SK-N-SH (cell line): ENCODE measurements at regions not wholly inside any gene's neighbourhood (a gene's known extent, or its start where the extent isn't known, plus 50 kb on each side); places are given as distances from the start of the nearest gene placed in this dataset.

ENCODE experiments used
- CTCF ChIA-PET: fragments of 300-600, 350-600 bp; formaldehyde crosslinking; extraction: SDS; loops from one replicate; lab custom pipeline; 2021; lab: Yijun Ruan, JAX
- POLR2A ChIA-PET: fragments of 350-600 bp; sonication (Branson Sonifier 250); formaldehyde crosslinking; extraction: SDS; loops from one replicate; lab custom pipeline; 2020; ENCODE audit warnings: antibody characterized with exemption, inconsistent platforms; lab: Yijun Ruan, JAX
- DNase-seq: peaks from one replicate; pipeline ENCODE4 v3.0.0; 2012
- H2AFZ ChIP-seq: fragments of 200-600 bp; sonication (generic); 2 replicates; pipeline ENCODE4 v1.8.1; 2016; ENCODE audit warnings: antibody characterized with exemption, mild to moderate bottlenecking, low read depth
- H3F3A ChIP-seq: fragments of 200-600 bp; sonication (generic); replicated peaks from 2 replicates; pipeline ENCODE3; 2016; ENCODE audit warnings: antibody characterized with exemption, mild to moderate bottlenecking; ENCODE audit not compliant: insufficient read depth
- H3K27ac ChIP-seq, 2 experiments: fragments of 200-500 bp in 1 of 2; fragments of 200-600 bp in 1 of 2; sonication (Bioruptor generic) in 1 of 2; sonication (generic), shearing (Covaris generic) in 1 of 2; 2 replicates each; pipeline versions ENCODE4 v1.5.1 to v1.6.1; 2014 to 2016; ENCODE audit warnings: low read depth in 2 of 2, inconsistent platforms in 1 of 2, low read length in 1 of 2, mild to moderate bottlenecking in 1 of 2, mixed read lengths in 1 of 2
- H3K27me3 ChIP-seq: fragments of 200-600 bp; sonication (generic), shearing (Covaris generic); 2 replicates; pipeline ENCODE4 v1.6.1; 2016; ENCODE audit warnings: mixed run types; ENCODE audit not compliant: insufficient read depth
- H3K36me3 ChIP-seq, 2 experiments: fragments of 200-500 bp in 1 of 2; fragments of 200-600 bp in 1 of 2; sonication (Bioruptor generic) in 1 of 2; sonication (generic) in 1 of 2; replicated peaks in 1 of 2; 2 replicates each; pipeline versions ENCODE3 to v1.5.1; 2014 to 2016; ENCODE audit warnings: low read length in 1 of 2, mild to moderate bottlenecking in 1 of 2; ENCODE audit not compliant: insufficient read depth in 2 of 2, control insufficient read depth in 1 of 2
- H3K4me1 ChIP-seq, 2 experiments: fragments of 200-500 bp in 1 of 2; fragments of 200-600 bp in 1 of 2; sonication (Bioruptor generic) in 1 of 2; sonication (generic), shearing (Covaris generic) in 1 of 2; 2 replicates each; pipeline versions ENCODE4 v1.5.1 to v1.6.1; 2014 to 2016; ENCODE audit warnings: low read depth in 1 of 2, low read length in 1 of 2, mixed run types in 1 of 2; ENCODE audit not compliant: insufficient read depth in 2 of 2, control insufficient read depth in 1 of 2
- H3K4me2 ChIP-seq: fragments of 200-600 bp; sonication (generic), shearing (Covaris generic); 2 replicates; pipeline ENCODE4 v1.6.1; 2017; ENCODE audit warnings: mixed run types
- H3K4me3 ChIP-seq, 2 experiments: fragments of 200-500 bp in 1 of 2; fragments of 200-600 bp in 1 of 2; sonication (Bioruptor generic) in 1 of 2; sonication (generic), shearing (Covaris generic) in 1 of 2; 2 replicates each; pipeline versions ENCODE4 v1.5.1 to v1.8.1; 2014 to 2016; ENCODE audit warnings: low read depth in 2 of 2, inconsistent platforms in 1 of 2, low read length in 1 of 2, mild to moderate bottlenecking in 1 of 2, mixed read lengths in 1 of 2, moderate library complexity in 1 of 2
- H3K79me2 ChIP-seq: fragments of 200-600 bp; sonication (generic); 2 replicates; pipeline ENCODE4 v1.8.1; 2017; ENCODE audit warnings: mild to moderate bottlenecking; ENCODE audit not compliant: insufficient read depth
- H3K9ac ChIP-seq: fragments of 200-600 bp; sonication (generic); 2 replicates; pipeline ENCODE4 v1.6.1; 2017; ENCODE audit warnings: mixed run types
- H3K9me2 ChIP-seq: fragments of 200-600 bp; sonication (generic); 2 replicates; pipeline ENCODE4 v1.6.1; 2017; ENCODE audit warnings: mixed run types
- H3K9me3 ChIP-seq: fragments of 200-600 bp; sonication (generic); 2 replicates; pipeline ENCODE4 v1.6.1; 2017; ENCODE audit warnings: mixed run types, mild to moderate bottlenecking, moderate library complexity
- H4K20me1 ChIP-seq: fragments of 200-600 bp; sonication (generic); 2 replicates; pipeline ENCODE4 v1.6.1; 2017; ENCODE audit warnings: mild to moderate bottlenecking, mixed run types; ENCODE audit not compliant: insufficient read depth
- CHD2 ChIP-seq: fragments of 150-350 bp; IDR thresholded peaks from 2 replicates; pipeline ENCODE4 v1.6.1; 2018; ENCODE audit warnings: low read length; ENCODE audit not compliant: partially characterized antibody
- FOSL2 ChIP-seq: IDR thresholded peaks from 2 replicates; pipeline ENCODE4 v1.4.0; 2012; ENCODE audit warnings: low read depth, mild to moderate bottlenecking, moderate library complexity, borderline replicate concordance
- FOXJ3 ChIP-seq: sonication (generic); formaldehyde crosslinking; IDR thresholded peaks from 2 replicates; pipeline ENCODE4 v1.5.1; 2020; ENCODE audit warnings: mild to moderate bottlenecking, missing genetic modification reagents
- JUND ChIP-seq: IDR thresholded peaks from 2 replicates; pipeline ENCODE4 v1.4.0; 2012
- MEF2A ChIP-seq: IDR thresholded peaks from 2 replicates; pipeline ENCODE4 v1.4.0; 2012; ENCODE audit warnings: low read depth, borderline replicate concordance
- MXI1 ChIP-seq: IDR thresholded peaks from 2 replicates; pipeline ENCODE4 v1.6.1; 2012; ENCODE audit warnings: mild to moderate bottlenecking, low read depth, low read length, improper control_type of control experiment
- NFIC ChIP-seq: IDR thresholded peaks from 2 replicates; pipeline ENCODE4 v1.4.0; 2012; ENCODE audit warnings: borderline replicate concordance
- NRF1 ChIP-seq: IDR thresholded peaks from 2 replicates; pipeline ENCODE4 v1.6.1; 2012; ENCODE audit warnings: low read depth, mild to moderate bottlenecking, low read length
- POLR2AphosphoS5 ChIP-seq: IDR thresholded peaks from 2 replicates; pipeline ENCODE4 v1.6.1; 2012; ENCODE audit warnings: low read depth, low read length
- RAD21 ChIP-seq: IDR thresholded peaks from 2 replicates; pipeline ENCODE4 v1.6.1; 2012; ENCODE audit warnings: mild to moderate bottlenecking, low read length
- RCOR1 ChIP-seq: fragments of 150-350 bp; IDR thresholded peaks from 2 replicates; pipeline ENCODE4 v1.6.1; 2017; ENCODE audit warnings: antibody characterized with exemption, low read length
- RFX5 ChIP-seq: IDR thresholded peaks from 2 replicates; pipeline ENCODE4 v1.6.1; 2012; ENCODE audit warnings: mild to moderate bottlenecking, improper control_type of control experiment, low read length
- SMC3 ChIP-seq: IDR thresholded peaks from 2 replicates; pipeline ENCODE4 v1.6.1; 2012; ENCODE audit warnings: low read depth, low read length, improper control_type of control experiment
- USF1 ChIP-seq: IDR thresholded peaks from 2 replicates; pipeline ENCODE4 v1.4.0; 2012; ENCODE audit warnings: low read depth, borderline replicate concordance
- USF2 ChIP-seq: fragments of 150-350 bp; IDR thresholded peaks from 2 replicates; pipeline ENCODE4 v1.6.1; 2017; ENCODE audit warnings: antibody characterized with exemption, low read length, low read depth, borderline replicate concordance
- YY1 ChIP-seq: IDR thresholded peaks from 2 replicates; pipeline ENCODE4 v1.4.0; 2012; ENCODE audit warnings: low read depth, mild to moderate bottlenecking
- WGBS: methylation state at CpG from one replicate; pipeline ENCODE4 v1.1.6; 2017; ENCODE audit warnings: low lambda C conversion rate; 5-methylcytosine and 5-hydroxymethylcytosine counted together
- TF ChIP-seq, protein P1 (sequence below): IDR thresholded peaks from 2 replicates; pipeline ENCODE4 v1.4.0; 2012; ENCODE audit warnings: low read depth
- TF ChIP-seq, protein P2 (sequence below): IDR thresholded peaks from 2 replicates; pipeline ENCODE4 v1.6.1; 2012; ENCODE audit warnings: mild to moderate bottlenecking, low read depth, low read length, moderate library complexity
- TF ChIP-seq, protein P3 (sequence below): fragments of 200-600 bp; sonication (generic); IDR thresholded peaks from 2 replicates; pipeline ENCODE4 v1.6.1; 2017; ENCODE audit warnings: antibody characterized with exemption, mild to moderate bottlenecking, moderate library complexity
- TF ChIP-seq, protein P4 (sequence below): IDR thresholded peaks from 2 replicates; pipeline ENCODE4; 2012

- H3K4me3 ChIP-seq, result no peak overlapping the region
- no peaks in the 10 kb centered on the region for H3K4me1 ChIP-seq
- no peak for TF ChIP-seq POLR2AphosphoS5
- no peak for TF ChIP-seq CHD2
- no peak for TF ChIP-seq USF1
- TF ChIP-seq, protein P1, sequence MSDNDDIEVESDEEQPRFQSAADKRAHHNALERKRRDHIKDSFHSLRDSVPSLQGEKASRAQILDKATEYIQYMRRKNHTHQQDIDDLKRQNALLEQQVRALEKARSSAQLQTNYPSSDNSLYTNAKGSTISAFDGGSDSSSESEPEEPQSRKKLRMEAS, result no peak
- no peak for TF ChIP-seq USF2
- TF ChIP-seq, protein P2, sequence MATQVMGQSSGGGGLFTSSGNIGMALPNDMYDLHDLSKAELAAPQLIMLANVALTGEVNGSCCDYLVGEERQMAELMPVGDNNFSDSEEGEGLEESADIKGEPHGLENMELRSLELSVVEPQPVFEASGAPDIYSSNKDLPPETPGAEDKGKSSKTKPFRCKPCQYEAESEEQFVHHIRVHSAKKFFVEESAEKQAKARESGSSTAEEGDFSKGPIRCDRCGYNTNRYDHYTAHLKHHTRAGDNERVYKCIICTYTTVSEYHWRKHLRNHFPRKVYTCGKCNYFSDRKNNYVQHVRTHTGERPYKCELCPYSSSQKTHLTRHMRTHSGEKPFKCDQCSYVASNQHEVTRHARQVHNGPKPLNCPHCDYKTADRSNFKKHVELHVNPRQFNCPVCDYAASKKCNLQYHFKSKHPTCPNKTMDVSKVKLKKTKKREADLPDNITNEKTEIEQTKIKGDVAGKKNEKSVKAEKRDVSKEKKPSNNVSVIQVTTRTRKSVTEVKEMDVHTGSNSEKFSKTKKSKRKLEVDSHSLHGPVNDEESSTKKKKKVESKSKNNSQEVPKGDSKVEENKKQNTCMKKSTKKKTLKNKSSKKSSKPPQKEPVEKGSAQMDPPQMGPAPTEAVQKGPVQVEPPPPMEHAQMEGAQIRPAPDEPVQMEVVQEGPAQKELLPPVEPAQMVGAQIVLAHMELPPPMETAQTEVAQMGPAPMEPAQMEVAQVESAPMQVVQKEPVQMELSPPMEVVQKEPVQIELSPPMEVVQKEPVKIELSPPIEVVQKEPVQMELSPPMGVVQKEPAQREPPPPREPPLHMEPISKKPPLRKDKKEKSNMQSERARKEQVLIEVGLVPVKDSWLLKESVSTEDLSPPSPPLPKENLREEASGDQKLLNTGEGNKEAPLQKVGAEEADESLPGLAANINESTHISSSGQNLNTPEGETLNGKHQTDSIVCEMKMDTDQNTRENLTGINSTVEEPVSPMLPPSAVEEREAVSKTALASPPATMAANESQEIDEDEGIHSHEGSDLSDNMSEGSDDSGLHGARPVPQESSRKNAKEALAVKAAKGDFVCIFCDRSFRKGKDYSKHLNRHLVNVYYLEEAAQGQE, result no peak
- no peak for TF ChIP-seq SMC3
- no peak for TF ChIP-seq FOXJ3 (CRISPR knock-in tag)
- TF ChIP-seq JUND, result no peak
- no peak for TF ChIP-seq RFX5
- TF ChIP-seq, protein P3, sequence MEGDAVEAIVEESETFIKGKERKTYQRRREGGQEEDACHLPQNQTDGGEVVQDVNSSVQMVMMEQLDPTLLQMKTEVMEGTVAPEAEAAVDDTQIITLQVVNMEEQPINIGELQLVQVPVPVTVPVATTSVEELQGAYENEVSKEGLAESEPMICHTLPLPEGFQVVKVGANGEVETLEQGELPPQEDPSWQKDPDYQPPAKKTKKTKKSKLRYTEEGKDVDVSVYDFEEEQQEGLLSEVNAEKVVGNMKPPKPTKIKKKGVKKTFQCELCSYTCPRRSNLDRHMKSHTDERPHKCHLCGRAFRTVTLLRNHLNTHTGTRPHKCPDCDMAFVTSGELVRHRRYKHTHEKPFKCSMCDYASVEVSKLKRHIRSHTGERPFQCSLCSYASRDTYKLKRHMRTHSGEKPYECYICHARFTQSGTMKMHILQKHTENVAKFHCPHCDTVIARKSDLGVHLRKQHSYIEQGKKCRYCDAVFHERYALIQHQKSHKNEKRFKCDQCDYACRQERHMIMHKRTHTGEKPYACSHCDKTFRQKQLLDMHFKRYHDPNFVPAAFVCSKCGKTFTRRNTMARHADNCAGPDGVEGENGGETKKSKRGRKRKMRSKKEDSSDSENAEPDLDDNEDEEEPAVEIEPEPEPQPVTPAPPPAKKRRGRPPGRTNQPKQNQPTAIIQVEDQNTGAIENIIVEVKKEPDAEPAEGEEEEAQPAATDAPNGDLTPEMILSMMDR, result no peak
- no peak for TF ChIP-seq FOSL2
- no peak for TF ChIP-seq MXI1
- TF ChIP-seq NFIC, result no peak
- TF ChIP-seq, protein P4, sequence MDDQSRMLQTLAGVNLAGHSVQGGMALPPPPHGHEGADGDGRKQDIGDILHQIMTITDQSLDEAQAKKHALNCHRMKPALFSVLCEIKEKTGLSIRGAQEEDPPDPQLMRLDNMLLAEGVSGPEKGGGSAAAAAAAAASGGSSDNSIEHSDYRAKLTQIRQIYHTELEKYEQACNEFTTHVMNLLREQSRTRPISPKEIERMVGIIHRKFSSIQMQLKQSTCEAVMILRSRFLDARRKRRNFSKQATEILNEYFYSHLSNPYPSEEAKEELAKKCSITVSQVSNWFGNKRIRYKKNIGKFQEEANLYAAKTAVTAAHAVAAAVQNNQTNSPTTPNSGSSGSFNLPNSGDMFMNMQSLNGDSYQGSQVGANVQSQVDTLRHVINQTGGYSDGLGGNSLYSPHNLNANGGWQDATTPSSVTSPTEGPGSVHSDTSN, result no peak
- TF ChIP-seq NRF1, result no peak
- TF ChIP-seq RAD21, result no peak
- no peak for TF ChIP-seq YY1
- TF ChIP-seq MEF2A, result no peak
- TF ChIP-seq RCOR1, result no peak
- TF ChIP-seq, all 33 proteins: peak for 0
- Histone ChIP-seq H4K20me1 (no peaks in the 10 kb centered on the region), H3K4me2 (no peak overlapping the region), H3K79me2 (no peaks in the 10 kb centered on the region), H3F3A (no peaks in the 10 kb centered on the region), H3K9ac (no peak overlapping the region), H3K9me3 (no peaks in the 10 kb centered on the region), H3K27ac (no peak overlapping the region), H3K9me2 (no peaks in the 10 kb centered on the region), H3K36me3 (no peaks in the 10 kb centered on the region), H3K27me3 (no peaks in the 10 kb centered on the region), H2AFZ (no peak overlapping the region)
- no peak for DNase-seq
- CTCF ChIA-PET, result no interaction called here
- POLR2A ChIA-PET, result no interaction called here
- WGBS, result 21% methylated on average over 2 of the region's 2 CpGs
These were observed 630.5 kb upstream of the SLITRK6 start for GRCh38 chr13:86429756-86430155.
